ENCODE measurements at regions not wholly inside any gene's neighbourhood (a gene's known extent, or its start where the extent isn't known, plus 50 kb on each side); places are given as distances from the start of the nearest gene placed in this dataset.

DNA sequence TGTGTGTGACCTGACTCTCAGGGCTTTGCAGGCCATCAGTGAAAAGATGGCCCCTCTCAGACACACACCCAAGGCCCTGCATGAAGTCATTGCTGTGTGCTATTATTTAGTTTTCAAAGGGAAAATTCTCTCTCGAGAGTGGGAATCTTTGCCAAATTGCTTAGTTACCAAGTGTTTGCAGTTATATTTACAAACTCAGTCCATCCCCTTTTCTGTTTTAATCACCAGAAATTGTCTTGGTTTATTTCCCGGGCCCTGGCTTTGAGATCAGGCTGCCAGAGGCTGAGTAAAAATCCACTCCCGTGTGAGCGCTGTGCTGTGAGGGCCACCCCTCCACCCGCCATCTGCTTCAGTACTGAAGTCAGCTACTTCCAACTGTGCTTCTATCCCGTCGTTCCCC is 163.1 kb downstream of the SOD2 start:
- TF ChIP-seq, protein P1, sequence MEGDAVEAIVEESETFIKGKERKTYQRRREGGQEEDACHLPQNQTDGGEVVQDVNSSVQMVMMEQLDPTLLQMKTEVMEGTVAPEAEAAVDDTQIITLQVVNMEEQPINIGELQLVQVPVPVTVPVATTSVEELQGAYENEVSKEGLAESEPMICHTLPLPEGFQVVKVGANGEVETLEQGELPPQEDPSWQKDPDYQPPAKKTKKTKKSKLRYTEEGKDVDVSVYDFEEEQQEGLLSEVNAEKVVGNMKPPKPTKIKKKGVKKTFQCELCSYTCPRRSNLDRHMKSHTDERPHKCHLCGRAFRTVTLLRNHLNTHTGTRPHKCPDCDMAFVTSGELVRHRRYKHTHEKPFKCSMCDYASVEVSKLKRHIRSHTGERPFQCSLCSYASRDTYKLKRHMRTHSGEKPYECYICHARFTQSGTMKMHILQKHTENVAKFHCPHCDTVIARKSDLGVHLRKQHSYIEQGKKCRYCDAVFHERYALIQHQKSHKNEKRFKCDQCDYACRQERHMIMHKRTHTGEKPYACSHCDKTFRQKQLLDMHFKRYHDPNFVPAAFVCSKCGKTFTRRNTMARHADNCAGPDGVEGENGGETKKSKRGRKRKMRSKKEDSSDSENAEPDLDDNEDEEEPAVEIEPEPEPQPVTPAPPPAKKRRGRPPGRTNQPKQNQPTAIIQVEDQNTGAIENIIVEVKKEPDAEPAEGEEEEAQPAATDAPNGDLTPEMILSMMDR (conservative IDR thresholded peaks at IDR 0.05 in 1 of 2, IDR thresholded peaks at IDR 0.05 in 1 of 2; ENCODE audit: extremely low read depth in 1 of 2, insufficient read depth in 1 of 2, low read depth in 1 of 2, low read length in 2 of 2), result no peak
- no peak for TF ChIP-seq EZH2 (IDR thresholded peaks at IDR 0.05; ENCODE audit: borderline replicate concordance, low read length)
